ENCODE measurements at regions not wholly inside any gene's neighbourhood (a gene's known extent, or its start where the extent isn't known, plus 50 kb on each side); places are given as distances from the start of the nearest gene placed in this dataset.

GRCh38 chr6:140599916-140600315 lies 1225.5 kb upstream of the CITED2 start:
- TF ChIP-seq EP300 (IDR thresholded peaks at IDR 0.05), result no peak
- TF ChIP-seq POLR2A (IDR thresholded peaks at IDR 0.05), result no peak
- no peak for TF ChIP-seq POLR2AphosphoS5 (IDR thresholded peaks at IDR 0.05)
- TF ChIP-seq, protein P1, sequence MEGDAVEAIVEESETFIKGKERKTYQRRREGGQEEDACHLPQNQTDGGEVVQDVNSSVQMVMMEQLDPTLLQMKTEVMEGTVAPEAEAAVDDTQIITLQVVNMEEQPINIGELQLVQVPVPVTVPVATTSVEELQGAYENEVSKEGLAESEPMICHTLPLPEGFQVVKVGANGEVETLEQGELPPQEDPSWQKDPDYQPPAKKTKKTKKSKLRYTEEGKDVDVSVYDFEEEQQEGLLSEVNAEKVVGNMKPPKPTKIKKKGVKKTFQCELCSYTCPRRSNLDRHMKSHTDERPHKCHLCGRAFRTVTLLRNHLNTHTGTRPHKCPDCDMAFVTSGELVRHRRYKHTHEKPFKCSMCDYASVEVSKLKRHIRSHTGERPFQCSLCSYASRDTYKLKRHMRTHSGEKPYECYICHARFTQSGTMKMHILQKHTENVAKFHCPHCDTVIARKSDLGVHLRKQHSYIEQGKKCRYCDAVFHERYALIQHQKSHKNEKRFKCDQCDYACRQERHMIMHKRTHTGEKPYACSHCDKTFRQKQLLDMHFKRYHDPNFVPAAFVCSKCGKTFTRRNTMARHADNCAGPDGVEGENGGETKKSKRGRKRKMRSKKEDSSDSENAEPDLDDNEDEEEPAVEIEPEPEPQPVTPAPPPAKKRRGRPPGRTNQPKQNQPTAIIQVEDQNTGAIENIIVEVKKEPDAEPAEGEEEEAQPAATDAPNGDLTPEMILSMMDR (IDR thresholded peaks at IDR 0.05), result no peak
- no peaks in the 10 kb centered on the region for H3K4me1 ChIP-seq
- H3K36me3 ChIP-seq, result no peaks in the 10 kb centered on the region
- no peak for DNase-seq (ENCODE audit: low spot score in 2 of 2)
- H3K9me3 ChIP-seq, result no peaks in the 10 kb centered on the region
- no peak overlapping the region for H3K4me3 ChIP-seq
- WGBS, result 52% methylated on average over 1 of the region's 1 CpG
- no peaks in the 10 kb centered on the region for H3K27me3 ChIP-seq
- H3K27ac ChIP-seq, result no peak overlapping the region

DNA sequence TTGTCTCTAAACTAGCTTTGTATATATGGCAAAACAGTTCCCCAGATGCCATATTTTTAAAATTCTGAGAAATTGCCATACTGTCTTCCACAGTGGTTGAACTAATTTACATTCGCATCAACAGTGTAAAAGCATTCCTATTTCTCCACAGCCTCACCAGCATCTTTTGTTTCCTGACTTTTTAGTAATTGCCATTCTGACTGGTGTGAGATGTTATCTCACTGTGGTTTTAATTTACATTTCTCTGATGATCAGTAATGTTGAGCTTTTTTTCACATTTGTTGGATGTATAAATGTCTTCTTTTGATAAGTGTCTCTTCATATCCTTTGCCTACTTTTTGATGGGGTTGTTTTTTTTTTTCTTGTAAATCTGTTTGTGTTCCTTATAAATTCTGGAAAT lies 1222.7 kb upstream of the CITED2 start:
- Histone ChIP-seq H3K4me3 (no peak overlapping the region), H3K4me1 (no peaks in the 10 kb centered on the region), H3K27ac (no peak overlapping the region), H3K9me3 (no peaks in the 10 kb centered on the region), H3K36me3 (no peaks in the 10 kb centered on the region), H3K27me3 (no peaks in the 10 kb centered on the region)
- no peak for TF ChIP-seq EP300 (IDR thresholded peaks at IDR 0.05)
- no peak for TF ChIP-seq POLR2A (IDR thresholded peaks at IDR 0.05)
- no peak for TF ChIP-seq POLR2AphosphoS5 (IDR thresholded peaks at IDR 0.05)
- TF ChIP-seq, protein P1 (IDR thresholded peaks at IDR 0.05), result no peak
- no peak for DNase-seq (ENCODE audit: low spot score in 2 of 2)
- WGBS, result 91% methylated on average over 1 of the region's 1 CpG

GRCh38 chr6:140594806-140595128 lies 1220.3 kb upstream of the CITED2 start:
- Histone ChIP-seq H3K27ac (no peak overlapping the region), H3K9me3 (no peaks in the 10 kb centered on the region), H3K27me3 (no peaks in the 10 kb centered on the region), H3K4me1 (no peaks in the 10 kb centered on the region), H3K36me3 (no peaks in the 10 kb centered on the region), H3K4me3 (no peak overlapping the region)
- DNase-seq (ENCODE audit: low spot score in 2 of 2), result no peak
- 80% methylated on average over 1 of the region's 1 CpG for WGBS
- TF ChIP-seq POLR2A (IDR thresholded peaks at IDR 0.05) (no peak), EP300 (IDR thresholded peaks at IDR 0.05) (no peak), POLR2AphosphoS5 (IDR thresholded peaks at IDR 0.05) (no peak)
- TF ChIP-seq, protein P1 (IDR thresholded peaks at IDR 0.05), result no peak

DNA sequence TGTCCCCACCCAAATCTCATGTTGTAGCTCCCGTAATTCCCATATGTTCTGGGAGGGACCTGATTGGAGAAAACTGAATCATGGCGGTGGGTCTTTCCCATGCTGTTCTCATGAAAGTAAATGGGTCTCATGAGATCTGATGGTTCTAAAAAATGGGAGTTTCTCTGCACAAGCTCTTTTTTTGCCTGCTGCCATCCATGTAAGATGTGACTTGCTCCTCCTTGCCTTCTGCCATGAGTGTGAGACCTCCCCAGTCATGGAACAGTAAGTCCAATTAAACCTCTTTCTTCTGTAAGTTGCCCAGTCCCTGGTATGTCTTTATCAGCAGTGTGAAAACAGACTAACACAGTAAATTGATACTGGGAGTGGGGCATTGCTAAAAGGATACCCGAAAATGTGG lies 1218.4 kb upstream of the CITED2 start:
- TF ChIP-seq EP300 (IDR thresholded peaks at IDR 0.05) (no peak), POLR2A (IDR thresholded peaks at IDR 0.05) (no peak), POLR2AphosphoS5 (IDR thresholded peaks at IDR 0.05) (no peak)
- TF ChIP-seq, protein P1 (IDR thresholded peaks at IDR 0.05), result no peak
- Histone ChIP-seq H3K4me3 (no peak overlapping the region), H3K4me1 (no peaks in the 10 kb centered on the region), H3K27me3 (no peaks in the 10 kb centered on the region), H3K9me3 (no peaks in the 10 kb centered on the region), H3K27ac (no peak overlapping the region), H3K36me3 (no peaks in the 10 kb centered on the region)
- 96% methylated on average over 3 of the region's 3 CpGs for WGBS
- no peak for DNase-seq (ENCODE audit: low spot score in 2 of 2)

DNA sequence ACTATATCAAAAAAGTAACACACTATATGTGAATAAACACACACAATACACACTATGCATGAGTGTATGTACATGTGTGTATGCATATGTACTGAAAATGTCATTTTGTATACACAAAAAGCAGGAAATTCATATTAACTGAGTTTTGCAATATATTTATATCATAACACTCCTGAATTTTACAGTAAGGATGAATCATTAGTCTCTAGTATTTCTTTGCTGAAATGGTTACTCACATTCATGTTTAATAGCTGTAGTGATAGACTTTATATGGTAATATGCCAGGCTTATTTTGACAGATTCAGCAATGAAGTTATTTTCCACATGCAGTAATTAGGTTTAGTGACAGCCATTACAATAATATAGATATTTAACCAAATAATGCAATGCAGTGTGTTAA lies 1216.2 kb upstream of the CITED2 start:
- no peaks in the 10 kb centered on the region for H3K9me3 ChIP-seq
- H3K36me3 ChIP-seq, result no peaks in the 10 kb centered on the region
- H3K27ac ChIP-seq, result no peak overlapping the region
- no peak overlapping the region for H3K4me3 ChIP-seq
- DNase-seq (ENCODE audit: low spot score in 2 of 2), result no peak
- H3K4me1 ChIP-seq, result no peaks in the 10 kb centered on the region
- no peaks in the 10 kb centered on the region for H3K27me3 ChIP-seq
- TF ChIP-seq, protein P1 (IDR thresholded peaks at IDR 0.05), result no peak
- TF ChIP-seq POLR2A (IDR thresholded peaks at IDR 0.05) (no peak), EP300 (IDR thresholded peaks at IDR 0.05) (no peak)
